ENCODE measurements at regions not wholly inside any gene's neighbourhood (a gene's known extent, or its start where the extent isn't known, plus 50 kb on each side); places are given as distances from the start of the nearest gene placed in this dataset.
"Not testable (repeated sequence)": the region's sequence is repeated elsewhere in the genome, so short reads cannot be mapped to it uniquely, and the experiment has no call there.

DNA sequence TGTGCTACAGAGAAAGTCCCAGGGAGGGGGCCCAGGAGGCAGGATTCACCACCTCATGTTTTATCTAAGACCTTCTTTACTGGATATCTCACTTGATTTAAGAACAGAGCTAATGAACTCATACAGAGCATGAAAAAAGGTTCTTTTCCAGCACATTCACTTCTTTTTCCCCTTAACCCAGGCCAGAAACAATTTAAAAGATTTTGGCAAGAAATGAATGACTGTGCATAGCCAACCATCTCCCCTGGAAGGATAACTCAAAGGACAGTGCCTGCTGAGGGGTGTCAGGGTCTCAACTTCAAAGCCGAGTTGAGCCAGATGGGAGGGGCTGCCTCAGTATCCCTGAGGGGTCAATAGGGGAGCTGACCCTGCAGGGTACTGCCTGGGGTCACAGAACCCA lies 253.4 kb downstream of the SOD2 start:
- no peak for DNase-seq

DNA sequence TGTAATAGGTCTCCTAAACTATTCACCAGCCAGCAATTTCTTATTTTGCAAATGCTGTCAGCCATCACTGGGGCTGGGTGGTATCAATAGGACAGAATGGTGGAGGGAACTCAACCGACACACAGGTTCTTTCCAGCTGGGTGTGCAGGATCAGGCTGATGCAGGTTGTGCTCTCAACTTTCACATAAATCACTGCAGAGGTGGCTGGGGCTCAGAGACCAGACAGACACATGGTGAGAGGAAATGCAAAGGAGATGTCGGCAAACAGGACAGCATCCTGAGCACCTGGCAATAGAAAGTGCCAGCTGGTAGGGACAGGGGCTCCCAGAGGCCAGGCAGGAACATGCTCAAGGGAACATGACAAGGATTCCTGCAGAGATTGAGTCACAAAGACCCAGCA lies 254.9 kb downstream of the SOD2 start:
- DNase-seq: no peak

DNA sequence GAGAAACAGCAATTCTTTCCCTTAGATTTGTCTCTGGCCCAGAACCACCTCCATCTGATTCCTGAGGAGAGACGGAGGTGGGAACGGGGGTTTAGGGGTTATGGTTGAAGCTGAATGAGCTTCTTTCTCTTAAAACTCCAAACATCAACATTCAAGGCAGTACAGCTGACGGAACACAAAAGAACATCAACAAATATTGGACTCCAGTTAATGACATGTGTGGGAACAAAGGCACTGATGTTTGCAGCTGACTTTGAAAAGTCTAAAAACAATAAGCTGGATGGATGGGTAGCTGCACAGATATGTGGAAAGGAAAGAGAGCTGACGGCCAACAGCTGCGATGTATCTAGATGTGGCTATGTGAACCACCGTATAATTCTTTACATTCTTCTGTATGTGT lies 256.5 kb downstream of the SOD2 start:
- no peak for DNase-seq

DNA sequence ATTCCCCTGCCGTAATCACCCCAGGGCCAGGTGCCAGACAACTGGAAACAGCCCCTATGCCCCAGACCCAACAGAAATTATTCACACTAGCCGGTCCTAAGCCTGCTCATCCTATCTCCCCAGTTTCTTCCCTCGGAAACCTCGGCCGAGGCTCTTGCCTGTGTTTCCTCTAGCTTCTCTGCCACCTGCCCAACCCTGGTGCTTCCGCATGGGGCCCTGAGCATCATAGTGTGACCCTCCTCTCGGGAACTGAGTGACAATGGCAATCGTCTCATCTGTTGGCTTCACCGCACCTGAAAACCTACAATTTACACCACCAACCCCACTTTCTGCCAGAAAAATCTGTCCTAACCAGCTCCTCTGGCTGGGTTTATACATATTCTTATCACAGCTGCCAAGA lies 257.3 kb downstream of the SOD2 start:
- no peak for DNase-seq

DNA sequence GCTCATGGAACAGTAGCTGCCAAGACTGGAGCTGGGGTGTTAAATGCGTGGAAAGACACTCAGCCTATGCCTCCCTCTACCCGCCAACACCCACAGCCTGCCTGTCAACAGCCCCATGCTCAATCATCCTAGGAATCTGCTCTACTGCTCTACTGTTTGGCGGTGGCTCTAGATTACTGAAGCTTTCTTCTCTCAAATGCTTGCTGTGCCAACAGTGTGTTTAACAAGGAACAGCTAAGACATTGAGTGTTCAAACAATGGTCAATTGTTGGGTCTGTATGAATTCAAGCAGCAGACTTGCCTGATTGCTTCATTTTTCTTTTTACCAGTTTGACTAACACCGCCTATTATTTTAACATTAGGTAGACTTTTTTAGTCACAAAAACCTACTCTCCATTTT lies 258.6 kb downstream of the SOD2 start:
- DNase-seq: no peak

DNA sequence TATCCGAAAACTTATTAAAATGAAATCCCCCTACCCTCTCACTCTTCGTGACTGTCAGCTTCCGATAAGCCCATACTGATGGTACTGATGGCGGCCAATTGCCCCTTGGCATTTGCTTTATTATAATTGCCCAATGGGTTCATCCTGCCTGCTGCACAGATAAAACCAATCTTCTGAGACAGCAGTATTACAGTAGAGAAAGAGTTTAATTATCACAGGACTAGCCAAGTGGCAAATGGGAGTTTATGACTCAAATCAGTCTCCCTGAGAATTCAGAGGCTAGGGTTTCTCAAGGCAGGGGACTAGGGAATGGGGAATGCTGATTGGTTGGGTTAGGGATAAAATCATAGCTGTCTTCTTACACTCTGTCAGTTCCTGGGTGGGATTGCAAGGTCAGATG lies 259.5 kb downstream of the SOD2 start:
- DNase-seq: no peak

DNA sequence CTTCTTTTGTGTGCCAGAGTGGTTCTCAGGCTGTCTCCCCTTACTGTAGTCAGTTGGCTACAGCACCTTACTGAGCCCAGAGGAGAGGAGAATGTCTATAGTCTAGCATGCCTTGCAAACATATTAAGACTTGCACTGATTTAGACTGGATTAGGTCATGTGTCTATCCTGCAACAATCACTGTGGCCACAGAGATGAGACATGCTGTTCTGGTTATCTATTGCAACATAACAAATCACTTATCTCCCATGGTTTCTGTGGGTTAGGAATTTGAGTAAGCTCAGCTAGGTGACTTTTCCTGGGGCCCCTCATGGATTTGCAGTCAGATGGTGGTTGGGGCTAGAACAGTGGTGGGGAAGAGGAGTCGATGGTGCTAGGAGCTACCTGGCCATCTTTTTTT lies 261.3 kb downstream of the SOD2 start:
- DNase-seq: no peak

DNA sequence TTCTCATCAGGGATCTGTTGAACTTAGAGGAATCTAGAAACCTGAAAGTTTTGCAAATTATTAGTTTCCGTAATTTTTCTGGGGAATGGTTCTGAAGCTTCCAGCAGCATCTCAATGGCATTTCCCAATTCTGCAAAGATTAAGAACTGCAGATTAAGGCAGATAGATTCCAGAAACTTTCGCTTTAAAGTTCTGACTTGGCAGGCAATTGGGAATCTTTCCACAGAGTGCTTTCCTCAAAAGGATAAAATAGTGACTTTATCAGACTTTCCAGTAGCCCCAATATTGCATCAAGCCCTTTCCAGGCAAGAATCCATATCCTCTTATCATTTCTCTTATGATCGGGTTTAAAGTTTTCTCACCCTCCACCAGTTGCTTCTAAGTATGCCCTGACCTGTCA lies 261.1 kb downstream of the FNDC1 start:
- DNase-seq: no peak

DNA sequence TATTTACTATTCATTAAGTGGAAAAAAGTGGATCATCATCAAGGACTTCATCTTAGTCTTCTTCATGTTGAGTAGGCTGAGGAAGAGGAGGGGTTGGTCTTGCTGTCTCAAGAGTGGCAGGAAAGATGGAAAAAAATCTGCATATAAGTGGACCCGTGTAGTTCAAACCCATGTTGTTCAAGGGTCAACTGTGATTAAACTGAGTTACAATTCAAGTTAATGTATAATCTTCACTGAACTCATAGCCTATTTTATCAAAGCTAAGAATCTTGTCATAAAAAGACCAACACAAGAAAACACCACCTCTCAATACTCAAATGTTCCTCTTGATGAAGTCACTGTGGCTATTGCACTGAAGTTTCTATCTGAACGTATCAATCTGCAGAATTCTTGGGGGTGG lies 260.2 kb downstream of the FNDC1 start:
- no peak for DNase-seq

DNA sequence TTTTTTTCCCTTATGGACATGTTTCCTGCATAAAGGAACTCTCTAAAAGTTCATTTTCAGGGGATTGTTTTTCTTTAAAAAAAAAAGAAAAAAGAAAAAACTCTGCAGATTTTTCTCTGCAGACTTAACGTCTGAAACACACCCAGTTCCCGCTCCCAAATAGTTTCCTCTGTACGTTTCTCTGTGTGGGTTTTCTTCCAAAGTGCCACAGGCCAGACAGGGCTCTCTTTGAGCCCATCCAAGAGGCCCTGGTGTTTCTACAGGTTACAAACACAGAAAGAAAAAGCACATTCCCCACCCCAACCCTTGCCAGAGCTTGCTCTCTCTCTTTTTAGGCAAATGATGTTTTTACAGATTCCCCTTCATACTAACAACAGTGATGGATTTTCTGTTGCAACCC lies 258.6 kb downstream of the FNDC1 start:
- DNase-seq: no peak

DNA sequence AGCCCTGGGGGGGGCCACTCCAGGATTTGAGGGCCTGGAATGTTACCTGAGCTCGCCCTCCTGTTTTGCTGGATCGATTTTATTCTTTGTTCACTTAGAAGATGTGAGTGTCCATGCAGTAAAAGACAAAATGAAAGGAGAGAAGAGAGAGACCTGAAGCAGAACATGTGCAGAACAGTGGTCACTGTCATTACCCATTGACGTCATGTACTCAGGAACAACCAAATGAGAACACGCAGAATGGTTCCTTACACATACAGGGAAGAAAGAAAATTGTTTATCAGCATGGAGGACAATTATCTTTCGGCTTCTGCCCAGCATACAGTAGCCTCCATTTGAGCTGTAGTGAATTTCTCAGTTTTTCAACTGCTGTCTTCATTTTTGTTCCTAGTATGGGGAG lies 258.1 kb downstream of the FNDC1 start:
- DNase-seq: no peak

DNA sequence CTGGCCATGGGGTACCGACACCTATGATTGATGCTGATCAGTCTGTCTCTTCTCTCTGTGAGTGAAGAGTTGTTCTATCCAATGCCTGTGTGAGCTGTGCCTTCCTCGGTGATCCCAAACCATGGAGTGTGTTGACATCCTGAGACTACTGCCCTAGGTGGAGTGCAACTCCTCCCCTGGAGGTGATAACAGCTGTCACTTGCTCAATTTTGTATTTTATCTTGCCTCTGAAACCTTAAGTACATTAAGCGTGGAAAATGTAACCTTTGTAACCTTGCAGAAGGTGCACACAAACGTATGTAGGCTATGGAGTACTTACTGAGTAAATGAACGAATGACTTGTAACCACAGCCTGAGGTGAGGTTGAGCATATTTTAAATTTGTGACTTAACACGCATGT lies 256.2 kb downstream of the FNDC1 start:
- no peak for DNase-seq

DNA sequence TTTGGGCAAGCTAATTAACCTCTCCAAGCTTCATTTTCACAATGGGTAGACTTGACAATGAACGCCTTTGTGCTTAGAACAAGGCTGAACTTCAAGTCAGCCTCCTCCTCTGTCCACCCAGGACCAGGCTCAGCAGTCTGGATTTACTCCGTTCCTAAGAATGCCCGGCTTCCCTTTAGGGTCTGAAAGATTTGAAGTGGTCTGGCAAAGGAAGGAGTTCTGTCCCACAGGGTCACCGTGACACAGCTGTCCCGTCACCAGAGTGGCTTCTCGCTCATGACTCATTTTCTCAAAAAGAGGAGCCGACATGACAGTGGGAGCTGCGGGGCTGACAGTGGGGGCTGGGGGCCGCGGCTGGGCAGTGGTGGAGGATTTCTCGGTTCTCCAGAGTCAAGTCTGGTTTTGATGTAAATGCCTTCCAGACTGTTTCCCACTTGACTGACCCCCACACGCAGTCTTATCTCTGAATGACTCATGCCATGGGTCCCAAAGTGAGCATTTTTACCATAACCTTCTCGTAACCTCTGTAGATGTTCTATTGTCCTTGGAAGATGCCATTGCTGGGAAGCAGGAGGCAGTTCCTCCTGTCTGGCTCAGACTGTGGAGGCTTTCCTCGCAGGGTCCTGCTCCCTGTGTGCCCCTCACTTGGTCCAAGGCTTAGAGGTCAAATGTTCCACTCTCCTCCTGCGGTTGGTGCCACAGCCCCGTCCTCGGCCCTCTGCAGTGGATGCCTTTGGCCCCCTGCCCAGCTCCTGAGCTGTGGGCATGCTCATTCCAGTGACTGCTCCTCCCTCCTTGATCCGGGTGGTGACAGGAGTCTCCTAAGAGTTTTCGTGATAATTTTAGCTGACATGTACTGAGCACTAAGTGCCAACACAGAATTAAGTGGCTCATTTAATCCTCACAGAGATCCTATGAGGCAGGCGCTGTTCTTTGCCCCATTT lies 253.1 kb downstream of the FNDC1 start:
- DNase-seq: no peak

DNA sequence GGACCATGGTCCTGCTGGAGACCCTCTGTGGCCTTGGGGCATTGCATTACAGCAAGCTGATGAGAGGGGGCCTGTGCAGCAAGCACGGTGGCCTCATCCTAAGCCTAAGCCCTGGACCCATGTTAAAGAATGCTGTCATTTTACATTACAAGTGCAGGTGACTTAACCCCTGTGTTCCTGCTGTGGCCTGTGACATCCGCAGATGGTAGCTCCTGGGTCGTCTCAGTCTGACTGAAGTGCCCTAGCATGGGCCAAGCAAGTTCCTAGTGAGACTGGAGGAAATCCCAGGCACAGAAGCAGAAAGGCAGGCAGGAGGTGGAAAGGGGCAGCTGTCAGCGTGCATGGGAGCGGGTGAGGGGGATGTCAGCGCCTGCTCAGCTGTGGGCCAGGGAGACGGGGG lies 252.4 kb downstream of the FNDC1 start:
- DNase-seq: no peak

DNA sequence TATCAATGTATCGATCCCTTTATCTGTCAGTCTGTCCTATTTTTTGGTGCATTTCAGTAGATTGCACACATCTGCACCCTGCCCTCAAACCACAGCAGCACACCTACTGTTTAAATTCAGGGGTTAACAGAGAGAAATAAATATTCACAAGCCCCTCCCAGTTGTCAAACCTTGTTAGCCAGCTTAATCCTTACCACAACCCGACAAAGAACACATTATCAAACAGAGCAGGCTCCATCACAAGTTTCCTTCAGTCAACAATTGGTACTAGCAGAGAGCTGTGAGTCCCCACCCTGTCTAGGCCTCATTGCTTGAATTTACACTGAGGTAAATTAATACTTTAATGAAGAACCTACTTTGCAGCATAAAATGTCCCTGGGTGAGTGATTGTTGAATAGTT lies 249.8 kb downstream of the FNDC1 start:
- DNase-seq: no peak

DNA sequence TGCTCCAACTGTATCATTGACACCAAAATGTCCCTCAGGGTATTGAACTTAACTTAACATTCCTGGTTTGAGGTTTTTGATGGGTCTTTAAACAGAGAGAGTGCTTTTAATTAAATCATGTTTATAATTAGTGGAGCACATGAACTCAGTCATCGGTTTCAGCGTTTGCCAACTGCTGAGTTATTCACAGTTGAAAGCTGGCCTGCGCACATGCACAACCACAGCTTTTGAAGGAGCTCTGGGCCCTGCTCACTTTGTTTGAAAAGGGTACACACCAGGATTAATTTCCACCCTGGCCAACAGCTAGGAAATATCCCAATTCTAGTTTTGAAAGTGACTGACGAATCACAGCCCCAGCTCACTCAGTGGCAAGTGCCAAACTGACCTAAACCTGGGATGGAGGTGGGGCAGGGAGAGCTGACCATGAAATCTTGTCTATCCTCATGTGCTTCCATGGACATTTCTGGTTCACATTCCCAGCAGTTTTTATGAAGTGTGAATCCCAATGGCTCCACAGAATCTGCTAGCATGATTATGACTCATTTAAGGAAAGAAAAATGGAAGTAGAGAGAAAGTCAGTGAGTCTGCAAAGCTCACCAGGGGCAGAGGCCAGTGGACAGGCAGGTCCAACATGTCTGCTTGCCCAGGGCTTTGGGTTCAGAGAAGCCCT lies 247.8 kb downstream of the FNDC1 start:
- DNase-seq: no peak

DNA sequence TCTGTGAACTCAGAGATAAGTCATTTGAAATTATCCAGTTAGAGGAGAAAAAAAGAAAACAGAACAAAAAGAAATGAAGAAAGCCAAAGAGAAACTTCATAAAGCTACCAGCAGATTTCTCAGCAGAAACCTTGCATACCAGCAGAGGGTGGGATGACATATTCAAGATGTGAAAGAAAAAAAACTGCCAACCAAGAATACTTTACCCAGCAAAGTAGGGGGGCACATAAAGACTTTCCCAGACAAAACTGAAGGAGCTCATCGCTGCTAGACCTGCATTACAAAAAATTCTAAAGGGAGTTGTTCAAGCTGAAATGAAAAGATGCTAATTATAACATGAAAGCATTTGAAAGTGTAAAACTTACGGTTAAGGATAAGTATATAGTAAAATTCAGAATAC lies 246.3 kb downstream of the FNDC1 start:
- no peak for DNase-seq

DNA sequence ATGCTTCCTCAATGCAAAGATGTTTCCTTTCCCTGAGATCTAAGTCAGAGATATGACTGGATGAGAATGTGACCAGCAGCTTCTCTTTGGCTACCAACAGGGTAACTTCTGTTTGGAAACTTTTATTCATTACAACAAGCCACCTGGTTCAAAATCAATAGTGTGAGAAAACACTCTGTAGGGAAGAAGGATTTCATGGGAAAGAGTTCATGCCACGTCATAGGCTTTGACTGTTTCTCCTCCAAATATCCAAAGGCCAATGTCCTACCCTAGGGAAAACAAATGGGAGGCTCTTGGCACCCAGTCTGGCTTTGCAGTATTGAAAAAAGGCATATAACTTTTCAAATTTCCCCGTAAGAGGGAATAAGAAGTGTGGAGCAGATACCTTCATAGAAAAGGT lies 245.5 kb downstream of the FNDC1 start:
- no peak for DNase-seq

DNA sequence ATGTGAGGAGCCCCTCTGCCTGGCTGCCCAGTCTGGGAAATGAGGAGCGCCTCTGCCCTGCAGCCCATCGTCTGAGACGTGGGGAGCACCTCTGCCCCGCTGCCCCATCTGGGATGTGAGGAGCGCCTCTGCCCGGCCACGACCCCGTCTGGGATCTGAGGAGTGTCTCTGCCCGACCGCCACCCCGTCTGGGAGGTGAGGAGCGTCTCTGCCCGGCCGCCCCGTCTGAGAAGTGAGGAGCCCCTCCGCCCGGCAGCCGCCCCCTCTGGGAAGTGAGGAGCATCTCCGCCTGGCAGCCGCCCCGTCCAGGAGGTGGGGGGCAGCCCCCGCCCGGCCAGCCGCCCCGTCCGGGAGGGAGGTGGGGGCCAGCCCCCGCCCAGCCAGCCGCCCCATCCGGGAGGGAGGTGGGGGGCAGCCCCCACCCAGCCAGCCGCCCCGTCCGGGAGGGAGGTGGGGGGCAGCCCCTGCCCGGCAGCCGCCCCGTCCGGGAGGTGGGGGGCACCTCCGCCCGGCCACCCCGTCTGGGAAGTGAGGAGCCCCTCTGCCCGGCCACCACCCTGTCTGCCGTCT lies 238.1 kb downstream of the FNDC1 start:
- DNase-seq: not testable (repeated sequence)

DNA sequence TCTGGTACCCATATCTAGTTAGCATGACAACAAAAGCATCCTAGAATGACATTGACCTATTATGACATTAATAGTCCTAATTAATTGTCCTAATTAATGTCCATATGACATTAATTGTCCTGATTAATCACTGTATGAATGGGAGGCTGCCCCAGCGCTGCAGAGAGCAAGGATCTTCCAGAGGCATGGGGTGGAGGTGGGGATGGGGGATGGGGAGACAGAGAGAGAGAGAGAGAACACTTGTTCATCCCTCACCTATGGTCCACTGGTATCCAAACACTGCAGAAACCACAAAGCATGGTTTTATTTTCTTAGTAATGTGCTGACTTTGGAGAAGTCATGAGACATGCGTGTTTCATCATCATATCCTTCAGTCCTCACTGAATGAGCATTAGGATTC lies 235.1 kb downstream of the FNDC1 start:
- DNase-seq: no peak

DNA sequence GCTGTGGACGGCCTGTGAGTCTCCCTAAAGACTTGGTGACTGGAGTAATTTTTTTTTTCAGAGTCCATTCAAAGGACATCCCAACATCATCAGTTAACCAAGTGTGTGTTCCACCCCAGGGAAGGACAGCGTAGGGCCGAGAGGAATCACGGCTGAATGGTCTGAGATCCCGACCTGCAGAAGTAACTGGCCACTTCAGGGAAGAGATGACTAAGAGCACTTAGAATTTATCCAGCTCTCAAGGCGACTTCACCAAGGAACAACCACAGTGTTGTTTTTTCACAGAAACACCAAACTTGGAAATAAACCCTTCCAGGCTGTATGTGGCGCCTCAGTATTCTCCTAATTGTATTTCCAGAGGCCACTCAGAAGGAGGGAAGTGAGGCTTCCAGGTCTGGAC lies 231.6 kb downstream of the FNDC1 start:
- no peak for DNase-seq

DNA sequence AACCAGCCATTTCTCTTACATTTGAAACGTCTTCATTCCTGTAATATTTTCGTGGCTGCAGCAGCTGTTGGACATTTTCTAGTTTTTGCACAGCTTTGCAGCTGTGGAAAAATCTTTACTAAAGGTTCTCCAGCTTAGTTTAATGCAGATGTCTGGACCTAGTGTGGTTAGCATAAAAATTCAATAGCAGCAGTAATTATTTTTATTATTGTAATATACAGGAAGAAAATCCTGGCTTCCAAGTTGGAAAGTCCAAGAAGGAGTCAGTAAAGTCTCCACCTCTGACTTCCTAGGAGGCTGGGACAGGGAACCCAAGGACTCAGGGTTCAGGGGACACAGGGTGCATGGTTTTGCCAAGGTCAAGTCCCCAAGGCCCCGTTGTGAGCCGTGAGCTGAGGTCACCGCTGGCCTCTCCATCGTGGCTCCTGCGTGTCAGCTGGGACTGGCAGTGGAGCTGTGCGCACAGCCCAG lies 230.6 kb downstream of the FNDC1 start:
- DNase-seq: no peak

DNA sequence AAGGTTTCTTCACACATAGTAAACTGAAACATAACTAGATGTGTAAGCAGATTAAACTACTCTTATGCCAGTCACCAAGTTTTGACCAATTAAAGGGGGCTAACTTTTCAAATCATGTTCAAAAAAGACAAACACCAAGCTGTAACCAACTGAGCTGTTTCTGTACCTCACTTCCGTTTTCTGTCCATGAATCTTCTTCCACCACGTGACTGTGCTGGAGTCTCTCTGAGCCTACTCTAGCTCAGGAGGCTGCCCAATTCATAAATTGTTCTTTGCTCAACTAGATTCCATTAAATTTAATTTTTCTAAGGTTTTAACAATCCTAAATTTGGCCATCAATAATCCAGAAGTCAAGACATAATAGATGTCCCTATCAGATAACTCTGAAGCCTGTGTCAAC lies 229.4 kb downstream of the FNDC1 start:
- DNase-seq: no peak

DNA sequence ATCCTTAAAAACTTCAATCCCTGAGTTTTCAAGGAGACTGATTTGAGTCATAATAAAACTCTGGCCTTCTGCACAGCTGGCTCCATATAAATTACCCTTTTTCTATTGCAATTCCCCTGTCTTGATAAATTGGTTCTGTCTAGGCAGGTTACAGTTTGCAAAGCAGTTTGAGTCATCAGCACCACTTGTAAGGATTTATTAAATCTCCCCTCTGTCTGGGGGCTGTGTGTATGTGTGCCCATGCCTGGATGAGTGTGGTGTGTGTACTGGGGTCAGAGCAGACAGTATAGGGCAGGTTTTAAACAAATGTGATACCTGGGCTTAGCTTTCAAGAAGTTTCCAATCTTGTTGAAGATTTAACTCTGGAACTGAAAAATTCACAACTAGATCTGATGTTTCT lies 228.6 kb downstream of the FNDC1 start:
- DNase-seq: no peak
